ENCODE measurements at regions not wholly inside any gene's neighbourhood (a gene's known extent, or its start where the extent isn't known, plus 50 kb on each side); places are given as distances from the start of the nearest gene placed in this dataset.

GRCh38 chr13:44156294-44156658 lies 217.3 kb upstream of the SERP2 start:
- TF ChIP-seq YY1 (IDR thresholded peaks at IDR 0.05; ENCODE audit: insufficient read depth, insufficient read length), result no peak
- TF ChIP-seq ZNF274 (IDR thresholded peaks at IDR 0.05; ENCODE audit: low read depth, low read length), result no peak
- TF ChIP-seq SUZ12 (IDR thresholded peaks at IDR 0.05; ENCODE audit: extremely low read depth, insufficient read depth, insufficient read length), result no peak
